NCI-H1694 treated with DMSO at 0.1 percent for 48 hours (cell line): ENCODE measurements at regions not wholly inside any gene's neighbourhood (a gene's known extent, or its start where the extent isn't known, plus 50 kb on each side); places are given as distances from the start of the nearest gene placed in this dataset.
"Not testable (repeated sequence)": the region's sequence is repeated elsewhere in the genome, so short reads cannot be mapped to it uniquely, and the experiment has no call there.

Experiments
- DNase-seq: peaks from one replicate; lab custom pipeline; 2025; lab: John Stamatoyannopoulos, UW

GRCh38 chr16:60558936-60559335 lies 1477.3 kb downstream of the CDH8 start:
- no peak for DNase-seq

- DNase-seq, result no peak
Measured at GRCh38 chr16:60553090-60553757, 1483.0 kb downstream of the CDH8 start.

- DNase-seq, result no peak
Measured at GRCh38 chr16:60541535-60541934, 1494.7 kb downstream of the CDH8 start.

GRCh38 chr16:60510941-60511340 lies 1525.3 kb downstream of the CDH8 start:
- DNase-seq, result no peak

GRCh38 chr16:60510208-60510607 lies 1526.0 kb downstream of the CDH8 start:
- no peak for DNase-seq

GRCh38 chr16:60491273-60491672 lies 1545.0 kb downstream of the CDH8 start:
- no peak for DNase-seq

- no peak for DNase-seq
Measured at GRCh38 chr16:60485872-60486489, 1550.3 kb downstream of the CDH8 start.

GRCh38 chr16:60484901-60485300 lies 1551.3 kb downstream of the CDH8 start:
- DNase-seq, result no peak

GRCh38 chr16:60481591-60481990 lies 1554.6 kb downstream of the CDH8 start:
- no peak for DNase-seq

- DNase-seq, result no peak
Measured at GRCh38 chr16:60478810-60479209, 1557.4 kb downstream of the CDH8 start.

- DNase-seq, result no peak
Measured at GRCh38 chr16:60463986-60464385, 1572.3 kb downstream of the CDH8 start.

GRCh38 chr16:60459463-60459862 lies 1576.8 kb downstream of the CDH8 start:
- no peak for DNase-seq

- DNase-seq, result no peak
Measured at GRCh38 chr16:60458255-60458654, 1578.0 kb downstream of the CDH8 start.

- DNase-seq, result no peak
Measured at GRCh38 chr16:60452646-60453045, 1583.6 kb downstream of the CDH8 start.

- no peak for DNase-seq
Measured at GRCh38 chr16:60438894-60439293, 1597.3 kb downstream of the CDH8 start.

GRCh38 chr16:60432472-60432871 lies 1603.8 kb downstream of the CDH8 start:
- no peak for DNase-seq

- no peak for DNase-seq
Measured at GRCh38 chr16:60419859-60420258, 1616.4 kb downstream of the CDH8 start.

GRCh38 chr16:60414613-60415012 lies 1621.6 kb downstream of the CDH8 start:
- DNase-seq, result no peak

GRCh38 chr16:60413969-60414368 lies 1622.3 kb downstream of the CDH8 start:
- DNase-seq, result no peak

- DNase-seq, result no peak
Measured at GRCh38 chr16:60407606-60408005, 1628.6 kb downstream of the CDH8 start.

- DNase-seq, result no peak
Measured at GRCh38 chr16:60407034-60407433, 1629.2 kb downstream of the CDH8 start.

GRCh38 chr16:60405286-60405685 lies 1631.0 kb downstream of the CDH8 start:
- DNase-seq, result no peak

GRCh38 chr16:60404401-60404800 lies 1631.8 kb downstream of the CDH8 start:
- DNase-seq, result no peak

- not testable (repeated sequence) for DNase-seq
Measured at GRCh38 chr16:60402941-60403340, 1633.3 kb downstream of the CDH8 start.
